A673 (cell line): ENCODE measurements at regions not wholly inside any gene's neighbourhood (a gene's known extent, or its start where the extent isn't known, plus 50 kb on each side); places are given as distances from the start of the nearest gene placed in this dataset.

Source experiments
- EZH2 ChIP-seq: fragments of 200-600 bp; sonication (generic); IDR thresholded peaks from 2 replicates; pipeline ENCODE4 v1.6.1; 2017; ENCODE audit warnings: borderline replicate concordance, low read depth, mild to moderate bottlenecking, mixed read lengths, antibody characterized with exemption, low read length; ENCODE audit not compliant: poor library complexity, severe bottlenecking
- TF ChIP-seq, protein P1 (sequence below): fragments of 300-800, 200-600 bp; sonication (generic); conservative IDR thresholded peaks from 2 replicates; pipeline ENCODE4 v1.5.1; 2017; ENCODE audit warnings: low read depth, mild to moderate bottlenecking, antibody characterized with exemption, low read length, moderate library complexity, mixed read lengths

GRCh38 chr5:156000115-156000514 lies 326.8 kb upstream of the SGCD start:
- TF ChIP-seq, protein P1, sequence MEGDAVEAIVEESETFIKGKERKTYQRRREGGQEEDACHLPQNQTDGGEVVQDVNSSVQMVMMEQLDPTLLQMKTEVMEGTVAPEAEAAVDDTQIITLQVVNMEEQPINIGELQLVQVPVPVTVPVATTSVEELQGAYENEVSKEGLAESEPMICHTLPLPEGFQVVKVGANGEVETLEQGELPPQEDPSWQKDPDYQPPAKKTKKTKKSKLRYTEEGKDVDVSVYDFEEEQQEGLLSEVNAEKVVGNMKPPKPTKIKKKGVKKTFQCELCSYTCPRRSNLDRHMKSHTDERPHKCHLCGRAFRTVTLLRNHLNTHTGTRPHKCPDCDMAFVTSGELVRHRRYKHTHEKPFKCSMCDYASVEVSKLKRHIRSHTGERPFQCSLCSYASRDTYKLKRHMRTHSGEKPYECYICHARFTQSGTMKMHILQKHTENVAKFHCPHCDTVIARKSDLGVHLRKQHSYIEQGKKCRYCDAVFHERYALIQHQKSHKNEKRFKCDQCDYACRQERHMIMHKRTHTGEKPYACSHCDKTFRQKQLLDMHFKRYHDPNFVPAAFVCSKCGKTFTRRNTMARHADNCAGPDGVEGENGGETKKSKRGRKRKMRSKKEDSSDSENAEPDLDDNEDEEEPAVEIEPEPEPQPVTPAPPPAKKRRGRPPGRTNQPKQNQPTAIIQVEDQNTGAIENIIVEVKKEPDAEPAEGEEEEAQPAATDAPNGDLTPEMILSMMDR, result no peak
- no peak for TF ChIP-seq EZH2
